ENCODE measurements at regions not wholly inside any gene's neighbourhood (a gene's known extent, or its start where the extent isn't known, plus 50 kb on each side); places are given as distances from the start of the nearest gene placed in this dataset.

DNA sequence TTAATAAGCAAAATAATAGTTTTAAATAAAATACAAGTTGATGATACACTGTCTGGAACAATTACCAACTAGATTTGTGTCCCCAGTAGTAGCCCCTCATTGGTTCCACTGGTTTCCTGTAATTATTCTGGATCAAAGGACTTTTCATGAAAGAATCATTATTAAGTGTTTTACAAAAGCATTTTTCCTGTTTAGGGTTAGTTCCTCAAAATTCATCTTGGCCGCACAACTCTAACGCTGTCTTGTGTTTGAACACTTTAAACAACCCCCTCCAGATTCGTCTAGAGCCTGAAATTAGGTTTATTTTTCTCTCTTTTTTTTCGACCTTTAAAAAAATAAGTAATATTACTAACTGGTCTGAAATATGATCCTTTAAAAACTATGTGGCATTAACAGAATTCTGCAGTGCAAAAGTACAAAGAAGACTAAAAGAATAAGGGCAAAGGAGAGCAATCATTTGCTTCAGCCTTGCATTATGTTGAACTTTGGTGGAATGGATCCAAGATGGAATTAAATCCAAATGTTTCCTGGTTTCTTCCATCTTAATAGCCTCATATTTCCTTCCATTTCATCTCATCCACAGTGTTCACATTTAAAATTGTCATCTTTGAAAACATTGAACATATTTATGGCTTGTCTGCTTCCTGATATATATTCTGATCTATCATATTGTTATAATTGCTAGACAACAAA is 678.4 kb downstream of the IRS1 start:
- TF ChIP-seq, protein P1, sequence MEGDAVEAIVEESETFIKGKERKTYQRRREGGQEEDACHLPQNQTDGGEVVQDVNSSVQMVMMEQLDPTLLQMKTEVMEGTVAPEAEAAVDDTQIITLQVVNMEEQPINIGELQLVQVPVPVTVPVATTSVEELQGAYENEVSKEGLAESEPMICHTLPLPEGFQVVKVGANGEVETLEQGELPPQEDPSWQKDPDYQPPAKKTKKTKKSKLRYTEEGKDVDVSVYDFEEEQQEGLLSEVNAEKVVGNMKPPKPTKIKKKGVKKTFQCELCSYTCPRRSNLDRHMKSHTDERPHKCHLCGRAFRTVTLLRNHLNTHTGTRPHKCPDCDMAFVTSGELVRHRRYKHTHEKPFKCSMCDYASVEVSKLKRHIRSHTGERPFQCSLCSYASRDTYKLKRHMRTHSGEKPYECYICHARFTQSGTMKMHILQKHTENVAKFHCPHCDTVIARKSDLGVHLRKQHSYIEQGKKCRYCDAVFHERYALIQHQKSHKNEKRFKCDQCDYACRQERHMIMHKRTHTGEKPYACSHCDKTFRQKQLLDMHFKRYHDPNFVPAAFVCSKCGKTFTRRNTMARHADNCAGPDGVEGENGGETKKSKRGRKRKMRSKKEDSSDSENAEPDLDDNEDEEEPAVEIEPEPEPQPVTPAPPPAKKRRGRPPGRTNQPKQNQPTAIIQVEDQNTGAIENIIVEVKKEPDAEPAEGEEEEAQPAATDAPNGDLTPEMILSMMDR (IDR thresholded peaks at IDR 0.05), result no peak
- TF ChIP-seq POLR2A (IDR thresholded peaks at IDR 0.05), result no peak
